HUES48 (cell line): ENCODE measurements at regions not wholly inside any gene's neighbourhood (a gene's known extent, or its start where the extent isn't known, plus 50 kb on each side); places are given as distances from the start of the nearest gene placed in this dataset.

Source experiments
- H3K27ac ChIP-seq: one replicate; pipeline ENCODE4 v1.7.0; 2013; ENCODE audit warnings: low read depth, low read length, inconsistent platforms
- H3K27me3 ChIP-seq: 2 replicates; pipeline ENCODE4 v1.6.1; 2013; ENCODE audit warnings: mild to moderate bottlenecking, low read length; ENCODE audit not compliant: control insufficient read depth, insufficient read depth
- H3K36me3 ChIP-seq: 2 replicates; pipeline ENCODE4 v1.6.1; 2013; ENCODE audit warnings: low read length; ENCODE audit not compliant: control insufficient read depth, insufficient read depth
- H3K4me1 ChIP-seq: 2 replicates; pipeline ENCODE4 v1.6.1; 2013; ENCODE audit warnings: mild to moderate bottlenecking, low read length; ENCODE audit not compliant: control insufficient read depth, insufficient read depth
- H3K4me3 ChIP-seq: 2 replicates; pipeline ENCODE4 v1.5.1; 2013; ENCODE audit warnings: mild to moderate bottlenecking, low read depth, low read length
- H3K9ac ChIP-seq: 2 replicates; pipeline ENCODE4 v1.6.1; 2013; ENCODE audit warnings: mild to moderate bottlenecking, low read depth, low read length, moderate library complexity
- H3K9me3 ChIP-seq: 2 replicates; pipeline ENCODE4 v1.6.1; 2013; ENCODE audit warnings: low read length; ENCODE audit not compliant: control insufficient read depth, insufficient read depth

DNA sequence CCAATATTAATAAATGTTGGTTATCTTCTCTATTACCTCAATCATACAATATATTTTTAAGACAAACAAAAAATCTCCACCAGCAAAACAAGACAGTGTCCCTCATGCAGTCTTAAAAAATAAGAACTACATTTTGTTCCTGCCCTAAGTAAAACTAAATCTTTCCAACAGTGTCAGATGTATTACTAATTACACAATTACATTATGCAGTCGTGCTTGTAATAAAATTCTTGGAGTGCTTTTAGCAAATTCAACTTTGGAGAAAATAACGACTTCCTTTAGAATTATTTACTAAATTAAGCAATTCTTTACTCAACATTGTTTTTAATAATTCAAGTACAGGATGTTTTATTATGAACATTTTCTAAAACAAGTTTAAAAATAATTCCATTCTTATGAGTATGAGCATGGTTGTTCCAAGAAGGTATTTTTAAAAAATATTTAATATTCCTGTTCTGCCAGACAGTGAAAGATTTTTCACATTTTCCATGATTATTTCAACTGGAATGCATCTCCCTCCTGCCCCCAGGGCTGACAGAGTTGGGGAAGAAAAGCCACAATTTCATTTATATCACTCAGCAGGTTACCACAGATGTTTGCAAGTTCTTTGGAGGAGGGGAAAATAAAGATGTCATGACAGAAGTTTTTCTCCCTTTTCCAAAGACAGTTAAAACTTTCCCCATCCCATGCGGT, 137.9 kb downstream of the FAM114A2 start:
- Histone ChIP-seq H3K36me3 (no peaks in the 10 kb centered on the region), H3K27ac (no peak overlapping the region), H3K27me3 (no peaks in the 10 kb centered on the region), H3K9me3 (no peaks in the 10 kb centered on the region), H3K9ac (no peak overlapping the region), H3K4me1 (no peaks in the 10 kb centered on the region), H3K4me3 (no peak overlapping the region)

DNA sequence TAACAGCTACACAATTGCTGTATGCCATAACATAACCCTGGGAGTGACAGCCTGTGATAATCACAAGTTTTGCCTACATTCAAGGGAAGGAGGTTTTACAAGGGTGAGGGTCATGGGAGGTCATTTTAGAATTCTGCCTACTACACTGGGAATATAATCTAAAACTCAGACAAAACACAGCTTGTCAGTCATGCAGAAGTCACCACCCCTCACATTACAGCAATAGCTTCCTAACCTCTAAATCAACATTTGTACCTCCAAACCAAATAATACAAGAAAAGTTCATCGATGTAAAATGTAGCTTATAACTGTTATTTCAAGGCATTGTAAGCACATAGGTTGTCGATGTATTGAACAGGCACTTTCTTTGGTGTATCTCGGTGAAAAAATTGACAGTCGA, 139.0 kb downstream of the FAM114A2 start:
- Histone ChIP-seq H3K9me3 (no peaks in the 10 kb centered on the region), H3K36me3 (no peaks in the 10 kb centered on the region), H3K4me1 (no peaks in the 10 kb centered on the region), H3K27me3 (no peaks in the 10 kb centered on the region), H3K27ac (no peak overlapping the region), H3K4me3 (no peak overlapping the region), H3K9ac (no peak overlapping the region)

DNA sequence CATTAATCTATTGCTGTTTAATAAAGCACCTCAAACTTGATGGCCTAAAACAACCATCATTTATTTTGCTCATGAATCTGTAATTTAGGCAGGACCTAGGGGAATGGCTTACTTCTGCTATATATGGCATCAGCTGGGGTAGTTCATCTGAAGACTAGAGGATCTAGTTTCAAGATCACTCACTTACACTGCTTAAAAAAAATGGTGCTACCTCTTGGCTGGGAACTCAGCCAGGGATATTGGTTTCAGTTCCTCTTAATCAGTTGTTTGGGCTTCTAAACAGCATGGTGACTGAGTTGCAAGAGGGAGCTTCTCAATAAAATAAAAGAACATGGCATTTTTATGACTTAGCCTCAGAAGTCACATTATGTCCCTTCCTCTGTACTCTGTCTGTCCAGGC, 142.0 kb downstream of the FAM114A2 start:
- Histone ChIP-seq H3K36me3 (no peaks in the 10 kb centered on the region), H3K9me3 (no peaks in the 10 kb centered on the region), H3K27me3 (no peaks in the 10 kb centered on the region), H3K27ac (no peak overlapping the region), H3K4me3 (no peak overlapping the region), H3K9ac (no peak overlapping the region), H3K4me1 (no peaks in the 10 kb centered on the region)

DNA sequence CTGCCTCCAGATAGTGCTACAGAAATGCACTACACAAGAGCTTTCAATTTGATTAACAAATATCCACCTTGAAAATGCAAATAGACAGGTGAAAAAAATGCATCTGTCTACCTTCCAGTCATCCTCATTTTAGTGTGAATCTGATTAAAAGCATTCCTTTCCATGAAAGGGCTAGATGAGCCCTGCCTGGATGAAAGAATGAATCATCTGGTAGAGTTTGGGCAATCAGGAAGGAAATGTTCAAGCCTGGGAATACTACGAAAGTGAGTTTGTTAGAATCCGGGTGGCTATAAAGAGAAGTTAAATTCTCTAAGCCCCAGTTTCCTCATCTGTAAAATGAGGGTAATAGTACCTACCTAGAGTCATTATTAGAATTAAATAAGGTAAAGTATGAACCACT, 142.6 kb downstream of the FAM114A2 start:
- no peaks in the 10 kb centered on the region for H3K9me3 ChIP-seq
- no peaks in the 10 kb centered on the region for H3K36me3 ChIP-seq
- no peak overlapping the region for H3K4me3 ChIP-seq
- H3K4me1 ChIP-seq: no peaks in the 10 kb centered on the region
- no peak overlapping the region for H3K27ac ChIP-seq
- no peak overlapping the region for H3K9ac ChIP-seq
- no peaks in the 10 kb centered on the region for H3K27me3 ChIP-seq

DNA sequence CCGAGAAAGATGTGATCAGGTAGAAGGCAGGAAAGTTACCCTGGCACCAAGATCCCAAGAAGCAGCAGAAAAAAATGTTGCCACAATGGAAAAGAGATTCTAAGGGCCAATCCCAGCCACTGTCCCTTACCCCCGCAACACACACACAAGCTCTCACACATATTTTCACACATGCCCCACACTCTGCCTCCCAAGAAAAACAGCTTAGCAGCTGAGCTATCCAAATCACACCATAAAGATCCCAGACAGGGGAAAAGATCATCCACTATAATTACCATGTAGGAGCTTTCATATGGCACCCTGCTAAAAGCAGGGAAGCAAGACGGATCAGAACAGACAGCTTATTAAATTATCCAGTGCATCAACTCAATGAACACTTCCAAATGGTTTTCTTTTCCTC, 143.4 kb downstream of the FAM114A2 start:
- no peaks in the 10 kb centered on the region for H3K9me3 ChIP-seq
- no peaks in the 10 kb centered on the region for H3K36me3 ChIP-seq
- H3K4me3 ChIP-seq: no peak overlapping the region
- H3K27me3 ChIP-seq: no peaks in the 10 kb centered on the region
- H3K4me1 ChIP-seq: no peaks in the 10 kb centered on the region
- no peak overlapping the region for H3K9ac ChIP-seq
- H3K27ac ChIP-seq: no peak overlapping the region

DNA sequence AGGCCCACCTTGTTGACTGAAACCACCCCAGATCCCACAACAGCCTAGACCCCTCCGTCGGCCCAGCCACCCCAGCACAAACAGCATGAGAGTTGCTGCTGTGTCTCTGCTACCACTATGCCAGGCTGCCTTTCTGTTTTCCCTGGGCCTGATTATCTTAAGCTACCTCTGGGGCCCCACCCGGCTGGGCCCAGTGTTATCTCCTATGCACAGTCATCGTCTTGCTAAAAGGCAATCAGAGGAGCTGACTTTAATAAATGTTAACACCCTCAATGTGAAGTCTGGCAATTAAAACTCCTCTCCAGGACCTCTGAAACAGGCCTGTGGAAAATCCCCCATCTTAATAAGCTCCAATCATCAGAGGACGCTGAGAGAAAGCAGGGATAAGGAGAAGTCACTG, 144.9 kb downstream of the FAM114A2 start:
- H3K9ac ChIP-seq: no peak overlapping the region

DNA sequence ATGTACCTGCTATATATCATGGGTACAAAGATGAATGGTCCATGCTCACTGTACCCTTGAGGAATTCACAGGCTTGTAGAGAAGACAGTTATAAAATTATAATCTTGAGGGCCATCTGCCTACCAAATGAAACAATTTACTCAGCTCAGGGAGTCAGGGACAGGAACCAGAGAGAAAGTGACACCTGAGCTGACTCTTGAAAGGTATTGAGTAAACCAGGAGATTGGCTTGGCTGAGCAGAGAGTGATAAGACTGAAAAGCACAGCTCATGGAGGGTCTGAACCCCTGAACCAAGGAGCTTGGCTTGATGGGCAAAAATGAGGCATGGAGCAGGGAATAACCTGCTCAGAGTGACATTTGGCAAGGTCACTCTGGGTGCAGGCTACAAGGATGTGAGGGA, 147.3 kb downstream of the FAM114A2 start:
- no peaks in the 10 kb centered on the region for H3K9me3 ChIP-seq
- H3K27ac ChIP-seq: no peak overlapping the region
- no peaks in the 10 kb centered on the region for H3K36me3 ChIP-seq
- H3K27me3 ChIP-seq: no peaks in the 10 kb centered on the region
- H3K4me3 ChIP-seq: no peak overlapping the region
- no peaks in the 10 kb centered on the region for H3K4me1 ChIP-seq
- no peak overlapping the region for H3K9ac ChIP-seq

More for the DNA sequence above, 144.9 kb downstream of the FAM114A2 start:
- no peaks in the 10 kb centered on the region for H3K4me1 ChIP-seq
- no peak overlapping the region for H3K27ac ChIP-seq
- H3K9me3 ChIP-seq: no peaks in the 10 kb centered on the region
- H3K36me3 ChIP-seq: no peaks in the 10 kb centered on the region
- H3K27me3 ChIP-seq: no peaks in the 10 kb centered on the region
- no peak overlapping the region for H3K4me3 ChIP-seq

DNA sequence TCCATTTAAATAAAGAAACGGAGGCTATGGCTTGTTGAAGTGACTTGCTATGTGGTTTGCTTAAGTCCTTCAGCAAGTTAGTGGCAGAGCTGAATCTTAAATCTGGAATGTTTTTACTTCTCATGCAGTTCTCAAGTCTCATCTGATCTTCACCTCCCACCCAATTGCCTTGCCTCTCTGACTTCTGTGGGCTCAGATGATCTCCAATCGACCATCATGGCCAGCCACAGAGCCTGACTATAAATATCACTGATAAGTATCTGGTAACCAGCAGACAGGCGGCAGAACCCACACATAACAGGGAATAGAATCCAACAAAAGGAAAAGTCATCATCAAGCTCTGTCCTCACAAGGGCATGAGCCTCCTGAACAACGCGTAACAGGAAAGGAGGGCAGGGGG, 149.9 kb downstream of the FAM114A2 start:
- no peaks in the 10 kb centered on the region for H3K27me3 ChIP-seq
- H3K9me3 ChIP-seq: no peaks in the 10 kb centered on the region
- no peak overlapping the region for H3K27ac ChIP-seq
- H3K4me1 ChIP-seq: peaks cover 2% of the 10 kb centered on the region; the same call in 1 of the 2 replicates
- no peak overlapping the region for H3K9ac ChIP-seq
- H3K36me3 ChIP-seq: no peaks in the 10 kb centered on the region
- H3K4me3 ChIP-seq: no peak overlapping the region

DNA sequence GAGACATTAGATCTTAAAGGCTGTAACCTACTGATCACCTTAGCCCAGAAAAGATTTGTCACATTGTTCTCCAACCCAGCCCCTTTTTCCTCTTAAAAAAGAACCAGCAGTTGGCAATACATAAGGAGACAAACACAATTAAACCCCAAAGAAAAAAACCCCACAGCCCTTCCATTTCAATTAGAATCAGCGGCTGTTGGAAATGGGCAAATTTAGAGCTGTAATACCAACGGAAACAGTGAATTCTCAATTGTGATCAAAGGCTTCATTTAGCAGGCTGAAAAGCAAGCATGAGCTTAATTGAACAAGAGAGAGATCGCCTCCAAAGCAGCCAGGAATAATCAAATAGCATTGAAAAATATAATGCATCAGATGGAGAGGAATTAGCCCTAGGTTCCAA, 153.6 kb downstream of the FAM114A2 start:
- no peak overlapping the region for H3K4me3 ChIP-seq
- no peak overlapping the region for H3K9ac ChIP-seq
- no peaks in the 10 kb centered on the region for H3K36me3 ChIP-seq
- no peaks in the 10 kb centered on the region for H3K9me3 ChIP-seq
- H3K27ac ChIP-seq: no peak overlapping the region
- peaks cover 3% of the 10 kb centered on the region; the same call in 1 of the 2 replicates for H3K4me1 ChIP-seq
- H3K27me3 ChIP-seq: no peaks in the 10 kb centered on the region

DNA sequence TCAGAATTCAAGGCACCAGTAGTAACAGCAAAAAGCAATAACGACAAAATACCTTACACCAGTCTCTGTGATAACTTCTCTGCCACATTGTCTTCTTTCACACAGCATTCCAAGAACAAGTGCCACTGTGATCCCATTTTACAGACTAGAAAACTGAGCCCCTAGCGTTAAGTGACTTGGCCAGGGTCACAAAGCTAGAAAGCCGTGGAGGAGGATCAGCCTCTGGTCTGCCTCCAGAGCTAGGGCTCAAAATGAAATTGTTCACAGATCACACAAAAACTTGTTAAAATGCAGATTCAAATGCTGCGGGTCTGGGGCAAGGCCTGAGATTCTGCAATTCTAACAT, 154.1 kb downstream of the FAM114A2 start:
- H3K4me3 ChIP-seq: no peak overlapping the region
- H3K4me1 ChIP-seq: peaks cover 3% of the 10 kb centered on the region; the same call in 1 of the 2 replicates
- no peak overlapping the region for H3K9ac ChIP-seq
- H3K9me3 ChIP-seq: no peaks in the 10 kb centered on the region
- H3K27me3 ChIP-seq: no peaks in the 10 kb centered on the region
- H3K36me3 ChIP-seq: no peaks in the 10 kb centered on the region
- no peak overlapping the region for H3K27ac ChIP-seq

DNA sequence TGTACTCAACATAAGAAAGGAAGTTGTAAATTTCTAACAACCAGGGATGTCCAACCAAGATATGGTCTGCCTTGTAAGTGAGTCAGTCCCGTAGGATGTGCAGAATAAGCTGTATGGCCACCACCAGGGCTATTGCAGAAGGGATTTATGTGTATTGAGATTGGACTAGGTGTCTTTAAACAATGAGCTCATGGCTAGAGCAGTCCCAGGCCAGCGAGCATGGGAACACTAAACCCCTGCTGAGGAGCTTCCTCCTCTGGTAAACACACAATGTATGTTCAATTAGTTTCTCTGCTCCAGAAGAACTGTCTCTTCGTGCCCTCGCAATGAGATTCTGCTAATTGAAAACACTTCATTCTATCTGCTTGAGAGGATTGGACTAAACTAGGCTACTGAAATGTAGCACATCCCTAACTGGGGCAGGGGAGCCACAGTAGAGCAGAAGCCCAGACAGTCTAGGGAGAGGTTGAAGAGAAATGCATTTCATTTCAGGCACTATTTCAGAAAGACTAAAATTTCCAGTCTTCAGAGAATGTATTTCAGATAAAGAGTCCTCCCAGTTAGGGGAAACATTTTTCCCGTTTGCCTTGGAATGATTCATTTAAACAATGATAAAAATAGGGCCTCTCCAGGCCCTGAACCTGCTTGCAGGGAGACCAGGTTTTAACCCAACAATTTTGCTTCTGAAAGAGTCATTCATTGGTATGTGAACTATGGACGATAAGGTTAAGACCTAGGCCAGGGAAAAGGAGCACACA, 154.7 kb downstream of the FAM114A2 start:
- no peaks in the 10 kb centered on the region for H3K36me3 ChIP-seq
- peaks cover 3% of the 10 kb centered on the region; the same call in 1 of the 2 replicates for H3K4me1 ChIP-seq
- H3K9me3 ChIP-seq: no peaks in the 10 kb centered on the region
- no peak overlapping the region for H3K27ac ChIP-seq
- no peak overlapping the region for H3K4me3 ChIP-seq
- H3K27me3 ChIP-seq: no peaks in the 10 kb centered on the region
- no peak overlapping the region for H3K9ac ChIP-seq
